BE2C (cell line): ENCODE measurements at regions not wholly inside any gene's neighbourhood (a gene's known extent, or its start where the extent isn't known, plus 50 kb on each side); places are given as distances from the start of the nearest gene placed in this dataset.

Experiments
- DNase-seq: peaks from one replicate; pipeline ENCODE4 v3.0.0-alpha.2; 2020
- H3K27me3 ChIP-seq: fragments of 250-450 bp; sonication (Bioruptor Pico); 2 replicates; pipeline ENCODE4 v1.5.1; 2020; ENCODE audit warnings: mild to moderate bottlenecking
- H3K36me3 ChIP-seq: fragments of 250-450 bp; sonication (Bioruptor Pico); 2 replicates; pipeline ENCODE4 v1.5.1; 2020; ENCODE audit warnings: mild to moderate bottlenecking
- H3K4me1 ChIP-seq: fragments of 250-450 bp; sonication (Bioruptor Pico); 2 replicates; pipeline ENCODE4 v1.5.1; 2020
- H3K4me3 ChIP-seq: 2 replicates; pipeline ENCODE4 v1.5.1; 2011; ENCODE audit warnings: low read depth, low read length
- H3K9me3 ChIP-seq: fragments of 250-450 bp; sonication (Bioruptor Pico); 2 replicates; pipeline ENCODE4 v1.5.1; 2020
- TF ChIP-seq, protein P1 (sequence below): IDR thresholded peaks from 2 replicates; pipeline ENCODE4 v1.5.1; 2012; ENCODE audit warnings: mild to moderate bottlenecking, low read depth, low read length

DNA sequence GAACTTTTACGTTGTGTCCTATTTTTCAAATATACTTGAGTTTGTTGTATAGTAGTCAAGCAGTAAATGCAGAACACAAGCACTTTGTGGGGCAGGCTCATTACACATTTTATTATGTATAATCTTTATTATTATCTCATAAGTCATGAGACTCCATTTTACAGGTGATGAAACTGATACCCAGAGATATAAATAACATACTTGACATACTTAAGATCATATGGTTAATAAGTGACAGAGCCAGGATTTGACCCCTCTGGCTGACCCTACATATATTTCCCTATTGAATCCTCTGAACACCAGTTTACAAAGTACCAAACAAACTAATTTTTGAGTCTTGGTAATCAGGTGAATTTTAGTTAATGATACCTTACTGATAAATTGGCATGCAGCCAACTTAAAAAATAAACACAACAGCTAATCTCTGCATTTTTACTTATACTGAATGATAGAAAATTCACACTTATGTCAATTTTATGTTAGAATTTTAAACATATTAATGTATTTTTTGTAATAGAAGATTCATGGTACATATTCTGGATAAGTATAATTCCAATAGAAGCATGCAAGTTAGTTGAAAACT is 305.0 kb upstream of the MEF2C start:
- no peaks in the 10 kb centered on the region for H3K9me3 ChIP-seq
- TF ChIP-seq, protein P1, sequence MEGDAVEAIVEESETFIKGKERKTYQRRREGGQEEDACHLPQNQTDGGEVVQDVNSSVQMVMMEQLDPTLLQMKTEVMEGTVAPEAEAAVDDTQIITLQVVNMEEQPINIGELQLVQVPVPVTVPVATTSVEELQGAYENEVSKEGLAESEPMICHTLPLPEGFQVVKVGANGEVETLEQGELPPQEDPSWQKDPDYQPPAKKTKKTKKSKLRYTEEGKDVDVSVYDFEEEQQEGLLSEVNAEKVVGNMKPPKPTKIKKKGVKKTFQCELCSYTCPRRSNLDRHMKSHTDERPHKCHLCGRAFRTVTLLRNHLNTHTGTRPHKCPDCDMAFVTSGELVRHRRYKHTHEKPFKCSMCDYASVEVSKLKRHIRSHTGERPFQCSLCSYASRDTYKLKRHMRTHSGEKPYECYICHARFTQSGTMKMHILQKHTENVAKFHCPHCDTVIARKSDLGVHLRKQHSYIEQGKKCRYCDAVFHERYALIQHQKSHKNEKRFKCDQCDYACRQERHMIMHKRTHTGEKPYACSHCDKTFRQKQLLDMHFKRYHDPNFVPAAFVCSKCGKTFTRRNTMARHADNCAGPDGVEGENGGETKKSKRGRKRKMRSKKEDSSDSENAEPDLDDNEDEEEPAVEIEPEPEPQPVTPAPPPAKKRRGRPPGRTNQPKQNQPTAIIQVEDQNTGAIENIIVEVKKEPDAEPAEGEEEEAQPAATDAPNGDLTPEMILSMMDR = no peak
- H3K4me3 ChIP-seq = no peak overlapping the region
- no peak for DNase-seq
- no peaks in the 10 kb centered on the region for H3K4me1 ChIP-seq
- no peaks in the 10 kb centered on the region for H3K36me3 ChIP-seq
- H3K27me3 ChIP-seq = no peaks in the 10 kb centered on the region

DNA sequence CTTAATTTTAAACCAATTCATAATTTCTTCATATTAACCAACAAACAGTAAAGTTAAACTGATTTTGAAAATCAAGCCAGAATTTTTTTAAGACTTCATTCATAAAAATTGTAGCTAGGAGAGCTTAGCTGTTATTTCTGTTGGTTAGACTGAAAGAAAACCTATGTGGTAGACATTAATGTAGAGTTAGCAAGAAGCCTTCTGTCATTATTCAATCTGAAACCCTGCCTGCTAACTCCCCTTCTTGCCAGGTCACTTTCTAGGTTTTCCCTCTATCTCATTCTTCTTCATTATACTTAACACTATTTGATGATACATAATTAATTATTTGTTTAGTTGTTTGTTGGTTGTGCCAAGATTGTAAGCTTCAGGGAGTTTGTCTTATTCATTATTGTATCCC is 304.3 kb upstream of the MEF2C start:
- TF ChIP-seq, protein P1 = no peak
- H3K4me1 ChIP-seq = no peaks in the 10 kb centered on the region

DNA sequence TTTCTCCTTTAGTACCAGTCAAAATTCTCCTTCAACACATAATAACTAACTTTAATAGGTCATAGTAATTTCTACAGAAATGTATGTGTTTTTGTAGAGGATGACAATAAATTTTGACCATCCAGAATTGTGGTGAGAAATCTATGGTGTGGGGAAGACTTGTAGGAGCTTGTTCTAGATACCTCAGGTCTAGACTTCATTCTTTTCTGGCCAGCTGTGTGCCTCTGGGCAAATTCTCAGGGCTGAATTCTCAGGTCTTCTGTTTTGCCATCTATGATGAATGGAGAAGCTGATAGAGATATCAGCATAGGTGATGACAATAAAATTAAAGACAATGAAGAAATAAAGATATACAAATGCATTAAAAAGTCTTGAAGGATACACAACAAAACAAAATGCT is 298.6 kb upstream of the MEF2C start:
- H3K36me3 ChIP-seq = no peaks in the 10 kb centered on the region
- no peaks in the 10 kb centered on the region for H3K4me1 ChIP-seq
- H3K9me3 ChIP-seq = no peaks in the 10 kb centered on the region
- H3K27me3 ChIP-seq = no peaks in the 10 kb centered on the region
- no peak overlapping the region for H3K4me3 ChIP-seq
- no peak for DNase-seq
- TF ChIP-seq, protein P1 = no peak

More for the DNA sequence above, 304.3 kb upstream of the MEF2C start:
- no peak for DNase-seq
- Histone ChIP-seq H3K27me3 (no peaks in the 10 kb centered on the region), H3K36me3 (no peaks in the 10 kb centered on the region), H3K4me3 (no peak overlapping the region), H3K9me3 (no peaks in the 10 kb centered on the region)

DNA sequence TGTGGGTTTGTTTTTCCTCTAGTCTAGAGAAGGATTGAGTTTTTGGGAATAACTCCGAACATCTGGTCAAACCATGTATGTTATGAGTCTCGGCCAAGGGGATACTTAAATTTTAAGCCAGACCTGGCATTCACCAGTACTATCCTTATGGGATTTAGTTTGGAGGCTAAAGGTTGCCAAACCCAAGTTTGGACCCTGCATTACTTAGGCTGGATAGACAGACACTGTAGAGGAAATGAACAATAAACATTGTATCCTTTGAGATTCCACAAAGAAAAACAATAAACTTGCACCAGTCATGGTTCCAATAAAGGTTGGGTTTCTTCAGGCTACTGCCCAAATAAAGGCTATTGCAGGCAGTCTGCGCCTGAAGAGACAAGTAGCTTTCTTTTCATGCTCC is 296.7 kb upstream of the MEF2C start:
- TF ChIP-seq, protein P1 = no peak
- Histone ChIP-seq H3K36me3 (no peaks in the 10 kb centered on the region), H3K4me3 (no peak overlapping the region), H3K4me1 (no peaks in the 10 kb centered on the region), H3K27me3 (no peaks in the 10 kb centered on the region), H3K9me3 (no peaks in the 10 kb centered on the region)
- no peak for DNase-seq

DNA sequence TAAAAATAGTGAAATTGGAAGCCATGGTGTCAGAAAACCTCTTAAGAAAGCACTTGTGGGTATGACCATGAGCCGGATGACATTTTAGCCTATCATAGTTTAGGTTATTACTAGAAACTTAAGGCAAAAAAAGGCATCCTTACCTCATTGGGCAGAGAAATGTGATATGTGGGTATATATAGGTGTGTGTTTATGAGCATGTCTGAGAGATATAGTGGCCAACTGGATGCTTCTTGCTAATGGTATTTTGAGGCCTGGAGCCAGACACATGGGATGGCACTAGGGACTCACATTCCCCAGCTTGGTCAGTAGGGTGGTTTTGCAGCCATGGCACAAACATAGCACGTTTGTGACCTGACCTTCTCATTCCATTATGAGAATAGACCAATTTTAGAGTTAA is 295.6 kb upstream of the MEF2C start:
- H3K9me3 ChIP-seq = no peaks in the 10 kb centered on the region
- no peak overlapping the region for H3K4me3 ChIP-seq
- TF ChIP-seq, protein P1 = no peak
- H3K4me1 ChIP-seq = no peaks in the 10 kb centered on the region
- H3K36me3 ChIP-seq = no peaks in the 10 kb centered on the region
- no peaks in the 10 kb centered on the region for H3K27me3 ChIP-seq
- DNase-seq = no peak

DNA sequence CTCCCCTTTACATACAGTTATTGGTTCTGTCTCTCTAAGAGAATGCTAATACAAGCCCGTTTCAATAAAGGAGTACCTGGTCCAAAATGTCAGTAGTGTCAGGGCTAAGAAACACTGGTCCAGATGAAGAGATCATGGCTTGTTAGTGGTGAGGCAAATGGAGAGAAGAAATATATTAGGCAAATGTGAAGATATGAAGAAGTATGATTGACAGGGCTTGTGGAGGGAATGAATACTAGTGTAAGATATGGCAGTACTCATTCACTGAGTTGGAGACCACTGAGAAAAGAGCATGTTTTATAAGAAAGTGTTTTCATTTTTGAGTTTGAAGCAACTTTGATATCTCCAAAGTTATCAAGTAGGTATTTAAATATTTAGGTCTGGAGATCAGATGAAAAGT is 290.5 kb upstream of the MEF2C start:
- Histone ChIP-seq H3K4me1 (no peaks in the 10 kb centered on the region), H3K4me3 (no peak overlapping the region), H3K27me3 (no peaks in the 10 kb centered on the region), H3K9me3 (no peaks in the 10 kb centered on the region), H3K36me3 (no peaks in the 10 kb centered on the region)
- no peak for DNase-seq
- TF ChIP-seq, protein P1 = no peak
